Endodermal cell (in vitro differentiated cells): ENCODE measurements at regions not wholly inside any gene's neighbourhood (a gene's known extent, or its start where the extent isn't known, plus 50 kb on each side); places are given as distances from the start of the nearest gene placed in this dataset.
A peak's percentile ranks its signal among the peaks of the same experiment; 100 is the strongest.

Source experiments
- DNase-seq: peaks from one replicate; pipeline ENCODE4 v3.0.0-alpha.2; 2017
- H3K27ac ChIP-seq: 2 replicates; pipeline ENCODE4 v1.5.1; 2013; ENCODE audit warnings: mild to moderate bottlenecking, low read depth, low read length, moderate library complexity
- H3K27me3 ChIP-seq: 2 replicates; pipeline ENCODE4 v1.6.1; 2013; ENCODE audit warnings: mild to moderate bottlenecking, low read length, moderate library complexity; ENCODE audit not compliant: insufficient read depth, control insufficient read depth, poor library complexity, severe bottlenecking
- H3K36me3 ChIP-seq: 2 replicates; pipeline ENCODE4 v1.7.0; 2013; ENCODE audit warnings: mild to moderate bottlenecking, low read length, moderate library complexity; ENCODE audit not compliant: control insufficient read depth, insufficient read depth
- H3K4me1 ChIP-seq: one replicate; pipeline ENCODE4 v1.7.0; 2013; ENCODE audit warnings: low read length; ENCODE audit not compliant: control insufficient read depth, insufficient read depth
- H3K4me3 ChIP-seq: 2 replicates; pipeline ENCODE4 v1.5.1; 2013; ENCODE audit warnings: mild to moderate bottlenecking, low read length, moderate library complexity
- H3K9ac ChIP-seq: 2 replicates; pipeline ENCODE4 v1.6.1; 2013; ENCODE audit warnings: mild to moderate bottlenecking, low read length, moderate library complexity; ENCODE audit not compliant: poor library complexity, severe bottlenecking; ENCODE audit errors: extremely low read depth
- H3K9me3 ChIP-seq: 2 replicates; pipeline ENCODE4 v1.6.1; 2013; ENCODE audit warnings: mild to moderate bottlenecking, low read length, moderate library complexity; ENCODE audit not compliant: control insufficient read depth
- H3K27ac Mint-ChIP-seq: 2 replicates; pipeline ENCODE4 v1.8.0; 2020; ENCODE audit warnings: mixed read lengths
- H3K27me3 Mint-ChIP-seq: 2 replicates; pipeline ENCODE4 v1.8.0; 2021; ENCODE audit warnings: mild to moderate bottlenecking, mixed read lengths; ENCODE audit not compliant: insufficient read depth
- H3K36me3 Mint-ChIP-seq: 2 replicates; pipeline ENCODE4 v1.8.0; 2020; ENCODE audit warnings: low read depth, mixed read lengths
- H3K4me1 Mint-ChIP-seq: 2 replicates; pipeline ENCODE4 v1.8.0; 2020; ENCODE audit warnings: mixed read lengths
- H3K4me3 Mint-ChIP-seq: 2 replicates; pipeline ENCODE4 v1.8.0; 2020; ENCODE audit warnings: mild to moderate bottlenecking, moderate library complexity, mixed read lengths
- H3K9me3 Mint-ChIP-seq: 2 replicates; pipeline ENCODE4 v1.8.0; 2020; ENCODE audit warnings: mild to moderate bottlenecking, mixed read lengths
- CTCF ChIP-seq: fragments of 200-600 bp; sonication (generic); conservative IDR thresholded peaks from 2 replicates; pipeline ENCODE4 v1.5.0; 2021; ENCODE audit warnings: antibody characterized with exemption, mild to moderate bottlenecking
- WGBS, 2 experiments: methylation state at CpG; one replicate each; pipeline versions ENCODE4 v1.1.5 to v1.1.7; 2013; ENCODE audit warnings: missing lambda C conversion rate in 2 of 2, mixed read lengths in 1 of 2; ENCODE audit not compliant: insufficient coverage in 1 of 2, insufficient read length in 1 of 2; 5-methylcytosine and 5-hydroxymethylcytosine counted together

GRCh38 chr11:16603890-16604793 is 134.3 kb upstream of the C11orf58 start:
- Mint-ChIP-seq H3K27me3 (peaks cover 56% of the 10 kb centered on the region), H3K36me3 (no peaks in the 10 kb centered on the region), H3K9me3 (peaks cover 8% of the 10 kb centered on the region), H3K27ac (no peak overlapping the region), H3K4me1 (peaks cover 9% of the 10 kb centered on the region), H3K4me3 (no peak overlapping the region)
- peak; percentile 83 for DNase-seq
- H3K4me1 ChIP-seq, result no peaks in the 10 kb centered on the region
- TF ChIP-seq CTCF, result no peak
- 6 to 15% methylated on average over 16 to 53 of the region's 53 CpGs for WGBS, 2 experiments
- H3K9me3 ChIP-seq, result no peaks in the 10 kb centered on the region
- no peaks in the 10 kb centered on the region for H3K36me3 ChIP-seq
- peak overlapping the region; percentile 82 for H3K4me3 ChIP-seq
- peak overlapping the region; percentile 22 for H3K9ac ChIP-seq
- H3K27ac ChIP-seq, result no peak overlapping the region
- H3K27me3 ChIP-seq, result peaks cover 97% of the 10 kb centered on the region

- no peaks in the 10 kb centered on the region for H3K4me1 ChIP-seq
- no peaks in the 10 kb centered on the region for H3K36me3 ChIP-seq
- H3K27me3 ChIP-seq, result peaks cover 97% of the 10 kb centered on the region
- H3K27ac ChIP-seq, result no peak overlapping the region
- Mint-ChIP-seq H3K4me1 (peaks cover 9% of the 10 kb centered on the region), H3K27me3 (peaks cover 63% of the 10 kb centered on the region), H3K4me3 (no peak overlapping the region), H3K27ac (no peak overlapping the region), H3K9me3 (peaks cover 8% of the 10 kb centered on the region), H3K36me3 (no peaks in the 10 kb centered on the region)
- peak; percentile 22 for TF ChIP-seq CTCF
- no peak overlapping the region for H3K9ac ChIP-seq
- 27% methylated on average over 2 of the region's 2 CpGs; no CpG with 5 or more reads in 1 of the 2 experiments for WGBS, 2 experiments
- H3K9me3 ChIP-seq, result no peaks in the 10 kb centered on the region
- no peak overlapping the region for H3K4me3 ChIP-seq
- peak; percentile 72 for DNase-seq
Observed at GRCh38 chr11:16603245-16603644, 135.2 kb upstream of the C11orf58 start.

GRCh38 chr11:16598906-16599305 is 139.5 kb upstream of the C11orf58 start:
- H3K9me3 ChIP-seq, result no peaks in the 10 kb centered on the region
- WGBS, 2 experiments, result 67 to 93% methylated on average over 1 to 3 of the region's 7 CpGs
- no peaks in the 10 kb centered on the region for H3K4me1 Mint-ChIP-seq

More at GRCh38 chr11:16598906-16599305, 139.5 kb upstream of the C11orf58 start:
- H3K4me3 Mint-ChIP-seq, result no peak overlapping the region
- H3K27me3 Mint-ChIP-seq, result peaks cover 68% of the 10 kb centered on the region
- no peaks in the 10 kb centered on the region for H3K36me3 ChIP-seq
- no peak for TF ChIP-seq CTCF
- no peaks in the 10 kb centered on the region for H3K36me3 Mint-ChIP-seq
- no peak overlapping the region for H3K27ac Mint-ChIP-seq
- no peak overlapping the region for H3K9ac ChIP-seq
- H3K27ac ChIP-seq, result no peak overlapping the region
- H3K9me3 Mint-ChIP-seq, result peaks cover 8% of the 10 kb centered on the region
- no peak overlapping the region for H3K4me3 ChIP-seq
- no peaks in the 10 kb centered on the region for H3K4me1 ChIP-seq
- no peak for DNase-seq
- H3K27me3 ChIP-seq, result peaks cover 77% of the 10 kb centered on the region
